Activated T-cell treated with anti-CD3 and anti-CD28 coated beads for 1 hour (primary cell): ENCODE measurements at regions not wholly inside any gene's neighbourhood (a gene's known extent, or its start where the extent isn't known, plus 50 kb on each side); places are given as distances from the start of the nearest gene placed in this dataset.
"Not testable (repeated sequence)": the region's sequence is repeated elsewhere in the genome, so short reads cannot be mapped to it uniquely, and the experiment has no call there.

Source experiments
- DNase-seq: peaks from one replicate; pipeline ENCODE4 v3.0.0-alpha.2; 2020; ENCODE audit warnings: low read depth

DNA sequence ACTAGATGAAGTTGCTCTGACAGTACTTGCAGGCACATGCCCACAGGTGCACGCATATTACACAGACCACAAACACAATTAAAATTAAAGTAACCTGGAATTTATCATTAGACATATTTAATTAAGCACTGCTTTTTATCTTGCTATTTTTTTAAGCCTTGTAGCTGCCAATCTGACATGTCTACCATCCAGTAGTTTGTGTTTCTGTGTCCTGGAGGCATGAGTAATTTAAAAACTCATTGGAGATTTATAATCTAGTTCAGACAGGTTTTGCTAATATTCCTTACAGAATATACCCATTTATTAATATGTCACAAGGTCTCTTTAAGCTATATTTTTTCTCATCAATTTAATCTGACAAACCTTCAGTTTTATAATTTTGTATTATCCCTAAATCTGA lies 445.0 kb upstream of the KLF6 start:
- DNase-seq: no peak

DNA sequence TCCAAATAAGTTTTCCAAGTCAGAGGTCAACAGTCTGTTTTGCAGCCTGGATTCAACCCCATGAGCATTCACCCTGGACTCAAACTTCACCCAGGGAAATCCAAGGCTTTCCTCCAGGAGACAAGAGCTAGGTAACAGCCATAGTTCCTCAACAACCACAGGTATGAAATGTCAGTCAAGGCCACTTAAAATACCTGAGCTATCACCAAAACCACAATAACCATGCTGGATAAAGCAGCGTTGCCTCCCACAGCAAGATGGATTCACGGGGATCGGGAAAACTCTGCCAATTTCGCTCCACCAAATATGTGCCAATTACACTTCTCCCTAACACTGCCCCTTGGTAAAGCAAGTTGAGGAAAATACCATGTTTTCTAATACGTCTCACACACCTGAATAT lies 444.1 kb upstream of the KLF6 start:
- DNase-seq: no peak

DNA sequence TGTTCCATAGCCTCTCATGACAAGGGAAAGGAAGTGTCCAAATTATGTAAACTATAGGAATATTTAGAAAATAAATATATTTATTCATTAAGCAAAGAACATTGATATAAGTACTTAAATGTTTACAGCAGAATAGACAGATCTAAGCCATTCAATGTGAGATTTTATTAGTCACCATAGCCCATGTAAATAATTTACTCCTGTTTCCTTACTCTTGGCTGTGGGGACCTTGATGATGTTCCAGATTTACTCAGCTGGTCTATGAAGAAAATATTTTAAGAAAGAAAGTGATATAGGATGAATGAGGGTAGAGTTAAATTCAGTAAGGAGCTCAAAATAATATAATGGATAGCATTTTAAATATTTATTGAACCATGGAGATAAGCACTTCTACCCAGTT lies 442.6 kb upstream of the KLF6 start:
- DNase-seq: no peak

DNA sequence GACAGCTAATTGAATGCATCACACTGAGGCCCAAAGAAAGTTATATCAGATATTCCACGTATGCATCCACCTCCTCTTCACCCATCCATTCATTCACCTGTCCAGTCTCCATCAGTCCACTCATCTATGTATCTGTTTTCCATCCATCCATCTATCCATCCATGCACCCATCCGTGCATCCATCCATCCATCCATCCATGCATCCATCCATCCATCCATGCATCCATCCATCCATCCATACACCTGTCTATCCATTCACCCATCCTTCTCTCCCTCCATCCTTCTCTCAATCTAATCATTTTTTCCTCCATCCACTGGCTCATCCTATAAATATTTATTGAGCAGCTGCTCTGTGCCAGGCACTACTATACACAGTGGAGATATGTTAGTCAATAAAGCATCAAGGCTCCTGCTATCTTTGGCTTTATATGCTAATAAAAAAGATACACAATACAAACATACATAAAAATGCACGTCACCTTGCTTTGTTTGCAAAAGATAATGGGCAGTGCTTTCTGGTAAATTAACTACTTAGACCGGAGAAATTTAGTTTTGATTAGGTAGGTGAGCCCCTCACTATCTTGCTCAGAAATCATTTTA lies 442.0 kb upstream of the KLF6 start:
- no peak for DNase-seq

DNA sequence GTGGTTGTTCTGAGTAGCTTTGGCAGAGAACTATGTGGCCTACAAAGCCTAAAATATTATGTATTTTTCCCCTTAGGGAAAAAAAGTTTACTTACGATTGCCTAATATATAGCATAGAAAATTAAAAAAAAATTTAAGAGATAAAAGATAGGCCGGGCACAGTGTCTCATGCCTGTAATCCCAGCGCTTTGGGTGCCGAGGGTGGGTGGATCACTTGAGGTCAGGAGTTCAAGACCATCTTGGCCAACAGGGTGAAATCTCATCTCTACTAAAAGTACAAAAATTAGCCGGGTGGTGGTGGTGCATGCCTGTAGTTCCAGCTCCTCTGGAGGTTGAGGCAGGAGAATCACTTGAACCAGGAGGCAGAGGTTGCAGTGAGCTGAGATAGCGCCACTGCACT lies 439.2 kb upstream of the KLF6 start:
- no peak for DNase-seq

DNA sequence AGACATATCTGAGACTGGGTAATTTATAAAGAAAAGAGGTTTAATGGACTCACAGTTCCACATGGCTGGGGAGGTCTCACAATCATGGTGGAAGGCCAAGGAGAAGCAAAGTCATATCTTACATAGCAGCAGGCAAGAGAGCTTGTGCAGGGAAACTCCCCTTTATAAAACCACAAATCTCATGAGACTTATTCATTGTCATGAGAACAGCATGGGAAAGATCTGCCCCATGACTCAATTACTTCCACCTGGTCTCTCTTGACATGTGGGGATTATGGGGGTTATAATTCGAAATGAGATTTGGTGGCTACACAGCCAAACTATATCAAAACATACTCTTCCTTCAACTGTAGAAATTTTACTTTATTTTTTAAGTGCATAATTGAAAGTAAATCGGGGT lies 436.3 kb upstream of the KLF6 start:
- not testable (repeated sequence) for DNase-seq

DNA sequence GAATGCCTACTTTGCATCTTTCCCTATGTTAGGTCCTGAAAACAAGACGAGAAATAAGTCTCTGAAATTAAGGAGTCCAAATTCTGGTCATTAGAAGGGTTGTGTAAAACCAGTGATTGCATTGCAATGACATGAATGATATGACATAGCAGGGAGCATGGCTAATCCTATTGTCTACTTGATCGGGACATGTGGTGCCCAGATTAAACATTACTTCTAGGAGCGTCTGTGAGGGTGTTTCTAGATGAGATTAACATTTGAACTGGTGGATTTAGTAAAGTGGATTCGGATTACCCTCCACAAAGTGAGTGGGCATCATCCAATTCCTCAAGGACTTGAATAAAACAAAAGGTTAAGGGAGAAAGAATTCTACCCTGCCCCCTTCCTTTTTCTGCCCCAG lies 434.9 kb upstream of the KLF6 start:
- no peak for DNase-seq

DNA sequence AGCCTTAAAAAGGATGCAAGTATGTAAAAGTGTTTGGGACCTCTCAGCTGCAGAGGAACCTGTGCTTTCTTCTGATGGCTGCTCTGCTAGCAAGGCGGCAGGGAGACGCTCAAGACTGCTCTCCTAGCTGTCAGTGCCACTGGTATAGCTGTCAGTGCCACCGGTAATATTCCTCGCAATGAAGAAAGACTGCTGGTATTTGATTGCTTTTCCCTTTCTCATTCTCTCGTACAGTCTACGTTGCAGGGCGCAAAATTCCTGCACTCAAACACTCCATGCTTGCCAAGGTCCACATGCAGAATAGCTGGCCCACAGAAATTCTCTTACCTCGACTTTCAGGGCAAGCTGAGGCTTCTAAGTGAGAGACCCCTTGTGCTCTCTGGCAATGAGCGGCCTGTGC lies 432.6 kb upstream of the KLF6 start:
- DNase-seq: no peak

DNA sequence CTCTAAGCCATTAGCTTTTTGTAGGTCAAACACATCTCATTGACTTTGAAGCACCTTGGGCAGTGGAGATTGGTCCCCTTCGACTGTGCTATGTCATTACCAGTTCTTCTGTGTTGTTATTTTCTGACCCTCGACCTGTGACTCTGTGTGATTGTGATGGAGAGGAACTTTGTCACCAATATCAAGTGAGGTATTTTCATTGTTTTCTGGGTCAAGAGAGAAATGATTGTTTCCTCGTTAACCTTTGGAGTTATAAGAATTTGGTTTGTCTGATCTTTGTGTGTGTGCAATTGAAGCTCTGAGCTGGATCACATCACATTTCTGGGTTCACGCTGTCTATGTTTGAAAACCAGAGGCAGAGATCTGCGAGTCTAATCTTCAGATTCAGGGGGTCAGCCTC lies 432.2 kb upstream of the KLF6 start:
- DNase-seq: no peak

DNA sequence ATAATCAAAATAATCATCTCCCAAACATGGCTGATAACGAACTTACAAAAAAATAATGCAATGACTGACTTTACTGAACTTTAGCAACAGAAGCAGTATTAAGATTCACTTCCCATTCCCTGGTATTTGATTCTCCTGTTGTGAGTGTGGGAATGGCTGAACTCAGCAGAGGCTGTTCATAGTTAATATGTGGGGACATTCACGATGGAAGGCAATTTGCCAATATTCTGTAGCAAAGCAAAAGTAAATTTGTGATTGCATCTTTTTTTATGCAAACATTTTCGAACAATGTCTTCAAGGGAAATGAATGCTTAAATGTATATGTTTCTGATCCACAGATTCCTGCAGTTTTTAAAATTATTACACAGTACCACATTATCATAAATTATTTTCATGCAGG lies 431.7 kb upstream of the KLF6 start:
- DNase-seq: no peak

DNA sequence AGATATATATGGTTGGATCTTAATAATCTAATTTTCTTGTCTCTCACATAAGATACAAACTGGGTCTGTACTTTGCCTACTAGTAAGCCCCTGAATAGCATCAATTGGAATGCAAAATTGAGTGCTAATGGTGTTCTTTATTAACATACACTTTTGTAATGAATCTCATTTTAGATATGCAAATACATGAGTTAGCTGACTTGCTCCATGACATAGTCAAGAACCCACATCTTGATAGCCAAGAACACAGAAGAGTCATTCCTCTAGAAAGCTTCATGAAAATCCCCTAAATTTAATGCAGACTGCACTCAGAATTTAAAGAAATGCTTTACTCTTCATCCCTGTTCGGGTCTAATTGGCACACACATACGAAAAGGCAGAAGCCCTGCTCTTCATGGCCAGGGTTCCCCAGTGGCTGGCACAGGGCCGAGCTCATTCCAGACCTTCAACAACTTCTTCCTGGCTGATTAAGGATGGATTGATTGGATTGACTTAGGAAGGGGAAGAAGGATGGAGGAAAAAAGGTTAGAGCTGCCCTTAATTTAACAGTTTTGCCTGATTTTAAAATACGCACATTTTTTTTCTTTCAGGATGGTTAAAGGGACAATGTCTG lies 431.1 kb upstream of the KLF6 start:
- no peak for DNase-seq

DNA sequence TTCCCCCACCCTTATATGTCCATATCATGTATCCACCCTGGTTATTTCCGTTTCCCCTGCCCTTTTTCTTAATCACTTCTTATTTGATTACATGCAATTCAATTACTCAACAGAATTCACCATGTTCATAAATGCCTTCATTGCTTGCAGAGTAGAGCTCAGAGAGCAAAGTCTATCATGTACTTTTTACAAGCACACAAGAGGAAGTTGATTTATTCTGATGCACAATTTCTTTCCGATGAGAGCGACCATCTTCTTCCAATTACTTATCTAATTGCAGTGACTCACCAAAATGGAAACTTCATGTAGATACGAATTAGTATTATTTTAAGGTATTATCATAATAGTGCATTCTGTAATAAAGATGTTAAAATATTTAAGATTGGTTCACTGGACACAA lies 430.5 kb upstream of the KLF6 start:
- DNase-seq: no peak

DNA sequence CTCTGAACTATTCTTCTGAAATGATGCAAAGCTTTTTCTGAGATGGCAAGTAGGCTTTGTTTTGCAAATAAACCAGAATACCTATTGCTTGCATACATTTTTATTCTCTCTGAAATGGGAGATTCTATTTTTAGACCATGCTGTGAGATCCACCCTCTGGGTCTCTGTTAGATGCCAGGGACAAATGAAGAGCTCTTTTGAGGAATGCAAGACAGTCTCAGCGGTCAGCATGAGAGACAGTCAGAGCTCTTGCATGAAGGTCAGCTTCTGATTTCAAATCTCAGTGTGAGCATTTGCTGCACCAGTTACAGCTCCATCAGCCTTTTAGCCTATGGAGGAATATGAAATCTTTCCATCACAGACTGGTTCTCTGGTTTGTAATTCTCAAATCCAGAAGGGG lies 429.9 kb upstream of the KLF6 start:
- DNase-seq: no peak

DNA sequence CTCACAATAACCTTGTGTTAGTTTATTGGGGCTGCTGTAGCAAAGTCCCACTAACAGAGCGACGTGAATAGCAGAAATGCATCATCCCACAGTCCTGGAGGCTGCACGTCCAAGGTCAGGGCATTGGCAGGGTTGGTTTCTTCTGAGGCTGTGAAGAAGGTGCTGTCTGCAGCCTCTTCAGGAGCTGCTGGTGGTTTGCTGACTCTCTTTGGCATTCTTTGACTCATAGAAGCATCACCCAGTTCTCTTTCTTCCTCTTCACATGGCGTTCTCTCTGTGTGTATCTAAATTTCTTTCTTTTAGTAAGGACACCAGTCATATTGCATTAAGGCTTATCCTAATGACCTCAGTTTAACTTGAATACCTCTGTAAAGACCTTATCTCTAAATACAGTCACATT lies 428.4 kb upstream of the KLF6 start:
- DNase-seq: no peak

DNA sequence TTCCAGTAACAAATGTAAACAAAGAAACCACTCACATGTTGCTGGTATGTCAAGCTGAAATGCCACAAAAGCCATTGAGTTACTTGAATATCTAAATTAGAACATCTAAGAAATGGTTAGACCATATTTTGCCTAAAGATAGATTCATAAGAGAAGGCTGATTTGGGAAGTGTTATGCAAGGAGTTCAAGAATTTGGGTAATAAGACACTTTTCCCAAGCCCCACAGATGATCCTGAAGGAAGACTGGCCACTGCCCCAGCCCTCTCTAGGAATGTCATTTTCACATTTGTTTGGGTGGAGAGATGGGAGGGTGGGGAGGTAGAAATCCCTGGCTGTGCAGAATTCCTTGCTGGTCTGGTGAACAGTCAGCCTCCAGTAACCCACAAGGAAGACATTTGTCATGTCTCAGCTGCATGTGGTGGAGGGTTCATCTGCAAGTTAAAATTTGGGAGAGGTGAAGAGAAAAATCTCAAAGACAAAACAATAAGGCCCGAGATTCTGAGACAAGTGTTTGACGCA lies 427.2 kb upstream of the KLF6 start:
- no peak for DNase-seq

DNA sequence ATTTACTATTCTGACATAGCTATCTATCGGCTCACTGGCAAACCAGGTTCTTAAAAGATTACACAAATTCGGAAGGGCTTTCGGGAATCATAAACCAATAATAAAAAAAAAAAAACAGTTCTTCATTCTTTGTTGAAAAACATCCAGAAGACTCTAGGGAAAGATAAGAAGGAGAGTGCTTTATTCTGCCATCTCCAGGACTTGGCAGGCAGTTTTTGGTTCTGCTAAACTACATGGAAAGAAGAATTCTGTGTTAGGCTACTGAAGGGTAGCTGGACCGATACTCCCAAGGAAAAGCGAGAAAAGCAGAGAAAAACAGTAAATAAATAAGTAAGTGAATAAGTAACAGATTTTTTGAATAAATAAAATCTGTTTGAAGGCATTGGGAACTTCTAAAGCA lies 423.5 kb upstream of the KLF6 start:
- no peak for DNase-seq

DNA sequence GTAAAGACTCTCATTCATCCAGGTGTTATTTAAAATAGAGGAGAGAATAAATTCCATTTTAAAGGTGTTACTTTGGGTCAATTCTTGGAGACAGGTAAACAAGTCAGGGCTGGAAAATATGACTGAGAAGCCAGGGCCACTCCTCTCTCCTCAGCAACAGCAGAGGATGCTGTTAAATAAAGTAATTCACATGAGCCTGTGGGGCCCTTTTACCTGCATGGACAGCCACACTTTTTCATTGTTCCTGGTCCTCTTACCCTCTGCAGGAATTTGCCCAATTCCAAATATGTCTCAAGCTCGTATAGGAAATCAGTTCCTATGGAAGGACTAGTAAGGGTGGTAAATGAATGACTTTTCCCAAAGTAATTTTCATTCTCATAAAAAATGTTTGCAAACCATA lies 420.1 kb upstream of the KLF6 start:
- no peak for DNase-seq

DNA sequence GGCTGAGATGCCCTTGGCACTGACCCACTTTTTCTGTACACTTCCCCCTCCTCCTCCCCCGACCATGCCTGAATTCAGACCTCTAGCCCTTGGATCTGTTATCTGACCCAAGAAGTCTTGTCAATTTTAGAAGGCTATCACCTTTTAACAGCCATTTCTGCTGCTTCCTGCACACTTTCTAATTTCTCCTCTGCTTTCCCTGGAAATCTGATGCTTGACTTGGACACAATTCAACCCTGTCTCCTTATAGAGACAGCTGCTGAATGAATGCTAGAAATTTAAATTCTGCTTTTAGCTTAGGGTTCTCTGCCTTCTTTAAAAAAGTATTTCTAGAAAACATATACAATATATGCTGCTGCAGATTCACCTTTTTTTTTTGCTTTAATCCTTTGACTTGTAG lies 417.9 kb upstream of the KLF6 start:
- no peak for DNase-seq

DNA sequence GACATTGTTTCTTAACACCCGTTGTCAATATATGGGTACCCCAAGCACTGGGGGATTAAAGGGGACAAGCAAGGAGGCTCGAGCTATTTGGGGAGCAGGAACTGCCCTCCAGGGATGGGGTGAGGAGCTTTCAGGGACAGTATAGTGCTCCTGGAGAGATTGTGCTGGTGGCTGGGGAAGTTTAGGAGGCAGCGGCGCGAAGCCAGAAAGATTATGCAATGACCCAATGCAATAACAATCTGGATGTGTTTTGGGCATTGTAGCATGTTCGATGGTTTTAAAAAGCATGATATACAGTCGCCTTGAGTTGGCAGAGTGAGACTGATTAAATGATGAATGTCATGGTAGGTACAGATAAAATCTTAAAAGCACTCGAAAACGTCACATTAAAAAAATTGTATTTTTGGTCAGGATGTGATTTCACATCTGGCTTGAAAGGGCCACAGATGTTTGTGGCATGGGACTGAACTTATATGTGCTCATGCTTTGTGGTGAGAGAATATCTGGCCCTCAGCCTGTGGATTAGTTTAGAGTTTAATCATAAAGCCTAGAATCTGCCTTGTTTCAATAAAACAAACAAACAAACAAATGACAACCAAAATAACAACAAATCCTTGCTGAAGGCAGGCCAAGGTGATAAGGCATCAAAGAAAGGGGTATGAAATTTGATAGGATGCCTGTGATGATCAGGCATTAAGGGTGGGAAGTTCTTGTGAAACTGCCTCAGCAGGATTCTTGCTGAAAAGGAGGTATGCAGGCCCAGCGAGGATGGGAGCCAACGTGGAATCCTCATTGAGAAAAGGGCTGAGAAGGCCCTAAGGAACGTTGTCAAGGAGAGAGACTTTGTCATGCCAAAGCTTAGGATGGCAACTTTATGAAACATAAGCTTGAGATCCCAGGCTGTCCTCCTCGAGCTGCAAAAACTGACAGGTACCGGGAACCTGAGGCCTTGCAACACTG lies 417.1 kb upstream of the KLF6 start:
- no peak for DNase-seq

DNA sequence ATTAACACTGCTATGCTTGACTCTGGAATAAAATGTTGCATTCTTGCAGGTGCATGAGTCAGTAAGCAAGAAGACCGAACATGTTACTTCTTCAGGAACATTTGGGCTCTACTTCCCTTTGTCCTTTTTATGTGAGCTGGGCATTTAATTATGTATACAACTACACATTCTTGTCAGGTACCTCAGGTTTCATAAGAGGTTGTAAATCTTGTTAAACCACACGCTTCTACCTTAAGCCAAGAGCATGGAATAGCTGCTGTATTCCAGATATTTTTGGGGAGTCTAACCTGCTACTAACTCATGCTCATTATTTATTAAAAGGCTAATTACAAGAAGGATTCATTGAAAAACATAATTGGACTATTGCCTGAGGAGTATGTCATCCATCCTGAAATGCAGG lies 414.2 kb upstream of the KLF6 start:
- no peak for DNase-seq

DNA sequence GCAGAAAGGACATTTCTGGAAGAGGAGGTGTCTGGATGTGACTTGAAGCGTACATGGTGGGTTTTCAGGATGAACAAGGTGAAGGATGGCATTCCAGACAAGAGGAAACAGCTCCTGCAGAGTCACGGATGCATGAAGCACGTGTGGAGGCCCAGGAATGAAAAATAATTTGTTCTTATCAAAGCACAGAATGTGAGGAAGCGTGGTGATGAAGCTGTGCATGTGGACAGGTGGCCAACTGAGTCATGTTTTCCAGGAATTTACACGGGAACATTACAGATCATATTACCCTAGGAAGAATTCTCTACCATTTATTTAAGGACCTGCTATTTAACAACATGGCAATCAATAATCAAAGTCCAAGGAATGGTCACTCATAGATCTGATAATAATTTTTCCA lies 413.2 kb upstream of the KLF6 start:
- DNase-seq: no peak

DNA sequence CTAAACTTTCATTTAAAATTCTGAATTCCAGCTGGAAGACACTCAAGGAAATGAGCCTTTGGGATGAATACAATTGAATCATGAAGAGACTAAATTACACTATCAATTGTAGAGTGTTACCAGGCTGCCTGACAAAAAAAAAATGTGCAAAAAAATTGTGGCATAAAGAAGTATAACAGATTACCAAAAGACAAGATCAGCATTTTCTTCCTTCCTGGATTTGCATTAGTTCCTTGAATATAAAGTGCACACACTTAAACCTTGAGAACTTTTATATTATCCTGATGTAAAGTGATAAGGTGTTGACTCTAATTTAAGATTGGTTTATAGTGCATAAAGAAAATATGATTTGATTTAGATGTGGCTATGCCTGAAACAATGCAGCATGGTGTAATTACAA lies 412.7 kb upstream of the KLF6 start:
- DNase-seq: no peak

DNA sequence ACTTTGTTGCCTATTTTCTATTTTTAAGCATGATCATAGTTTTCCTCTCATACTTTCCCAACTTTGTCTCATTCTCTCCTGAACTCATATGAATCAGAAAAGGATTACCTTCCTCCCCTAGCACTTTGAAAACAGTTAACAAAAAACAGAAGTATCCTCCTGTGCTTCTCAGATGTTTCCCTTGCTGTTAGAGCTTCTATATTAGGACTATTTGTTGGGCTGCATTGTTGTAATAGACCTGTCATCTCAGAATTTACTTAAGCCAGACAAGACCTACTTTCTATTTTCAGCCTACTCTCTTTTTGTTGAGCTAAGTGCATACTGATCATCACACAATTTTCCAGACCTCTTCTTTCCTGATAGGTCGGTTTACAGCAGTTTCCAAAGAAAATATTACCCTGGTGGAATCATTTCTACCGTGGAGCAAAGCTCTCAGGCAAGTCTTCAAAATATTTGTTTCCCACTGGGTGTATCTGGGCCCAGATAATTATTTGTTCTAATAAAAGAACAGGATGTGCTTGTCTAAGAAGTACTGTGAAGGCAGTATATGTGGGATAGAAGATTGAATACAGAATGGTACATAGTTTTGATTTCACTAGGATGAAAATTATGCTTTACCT lies 411.9 kb upstream of the KLF6 start:
- DNase-seq: no peak
